HEK293 (cell line): ENCODE measurements at regions not wholly inside any gene's neighbourhood (a gene's known extent, or its start where the extent isn't known, plus 50 kb on each side); places are given as distances from the start of the nearest gene placed in this dataset.

Experiments
- CTCF ChIA-PET: fragments of 350-600 bp; formaldehyde crosslinking; extraction: SDS; loops from one replicate; lab custom pipeline; 2021; ENCODE audit warnings: antibody characterized with exemption; lab: Yijun Ruan, JAX
- POLR2A ChIA-PET: fragments of 300-600 bp; formaldehyde crosslinking; extraction: SDS; loops from one replicate; lab custom pipeline; 2020; ENCODE audit warnings: antibody characterized with exemption, inconsistent platforms; lab: Yijun Ruan, JAX
- H3K27ac ChIP-seq: fragments of 200-500 bp; sonication (Bioruptor generic); 2 replicates; pipeline ENCODE4 v1.5.1; 2014; ENCODE audit warnings: low read depth, low read length, control low read depth, inconsistent platforms; ENCODE audit errors: extremely low read depth
- H3K36me3 ChIP-seq, 2 experiments: fragments of 200-500 bp in 1 of 2; sonication (Bioruptor generic) in 1 of 2; 1 replicate in 1 of 2; 2 replicates in 1 of 2; pipeline ENCODE4 v1.5.1; 2014 to 2017; ENCODE audit warnings: inconsistent platforms in 2 of 2, low read length in 2 of 2; ENCODE audit not compliant: control insufficient read depth in 2 of 2, insufficient read depth in 1 of 2
- H3K4me1 ChIP-seq: fragments of 200-500 bp; sonication (Bioruptor generic); 2 replicates; pipeline ENCODE4 v1.5.1; 2014; ENCODE audit warnings: mild to moderate bottlenecking, low read length, inconsistent platforms; ENCODE audit not compliant: control insufficient read depth, insufficient read depth
- H3K4me3 ChIP-seq: 2 replicates; pipeline ENCODE4 v1.5.1; 2011; ENCODE audit warnings: low read depth, mild to moderate bottlenecking, control low read depth, low read length, moderate library complexity
- H3K9me3 ChIP-seq: fragments of 200-500 bp; sonication (Bioruptor generic); 2 replicates; pipeline ENCODE4 v1.5.1; 2014; ENCODE audit warnings: low read depth, low read length, inconsistent platforms; ENCODE audit not compliant: control insufficient read depth, insufficient read depth
- GLIS1 ChIP-seq: fragments of 450-650 bp; formaldehyde crosslinking; IDR thresholded peaks from 2 replicates; pipeline ENCODE4 v1.5.1; 2016; ENCODE audit warnings: missing biosample characterization, missing genetic modification characterization
- KLF7 ChIP-seq: fragments of 450-650 bp; formaldehyde crosslinking; IDR thresholded peaks from 2 replicates; pipeline ENCODE4 v1.5.1; 2016; ENCODE audit warnings: missing biosample characterization, missing genetic modification characterization, borderline replicate concordance
- KLF9 ChIP-seq: fragments of 450-650 bp; formaldehyde crosslinking; IDR thresholded peaks from 2 replicates; pipeline ENCODE4 v1.5.1; 2016; ENCODE audit warnings: missing biosample characterization, missing genetic modification characterization, low read depth
- ZBTB21 ChIP-seq: fragments of 450-650 bp; formaldehyde crosslinking; IDR thresholded peaks from 2 replicates; pipeline ENCODE4 v1.5.1; 2017; ENCODE audit warnings: missing biosample characterization, missing genetic modification characterization
- ZNF112 ChIP-seq: fragments of 450-650 bp; formaldehyde crosslinking; IDR thresholded peaks from 2 replicates; pipeline ENCODE4 v1.5.0; 2017; ENCODE audit warnings: missing biosample characterization, missing genetic modification characterization
- ZNF16 ChIP-seq: fragments of 450-650 bp; formaldehyde crosslinking; IDR thresholded peaks from 2 replicates; pipeline ENCODE4 v1.5.1; 2016; ENCODE audit warnings: low read depth, missing biosample characterization, missing genetic modification characterization
- ZNF266 ChIP-seq: fragments of 450-650 bp; formaldehyde crosslinking; IDR thresholded peaks from 2 replicates; pipeline ENCODE4 v1.5.1; 2016; ENCODE audit warnings: missing biosample characterization, missing genetic modification characterization, low read depth
- ZNF529 ChIP-seq: fragments of 450-650 bp; formaldehyde crosslinking; IDR thresholded peaks from 2 replicates; pipeline ENCODE4 v1.5.1; 2017; ENCODE audit warnings: missing genetic modification characterization, missing biosample characterization; ENCODE audit not compliant: insufficient replicate concordance
- ZNF600 ChIP-seq: fragments of 450-650 bp; formaldehyde crosslinking; IDR thresholded peaks from 2 replicates; pipeline ENCODE4 v1.5.1; 2016; ENCODE audit warnings: missing biosample characterization, missing genetic modification characterization
- ZNF629 ChIP-seq: fragments of 450-650 bp; formaldehyde crosslinking; IDR thresholded peaks from 2 replicates; pipeline ENCODE4 v1.5.1; 2017; ENCODE audit warnings: missing biosample characterization, missing genetic modification characterization
- ZNF76 ChIP-seq: fragments of 450-650 bp; formaldehyde crosslinking; IDR thresholded peaks from 2 replicates; pipeline ENCODE4; 2016; ENCODE audit warnings: low read depth, missing biosample characterization, missing genetic modification characterization, borderline replicate concordance
- ZNF785 ChIP-seq: fragments of 450-650 bp; formaldehyde crosslinking; IDR thresholded peaks from 2 replicates; pipeline ENCODE4 v1.5.1; 2016; ENCODE audit warnings: missing biosample characterization, missing genetic modification characterization
- TF ChIP-seq, protein P1 (sequence below): fragments of 450-650 bp; formaldehyde crosslinking; IDR thresholded peaks from 2 replicates; pipeline ENCODE4 v1.5.1; 2016; ENCODE audit warnings: missing biosample characterization, missing genetic modification characterization
- TF ChIP-seq, protein P2 (sequence below): fragments of 450-650 bp; formaldehyde crosslinking; IDR thresholded peaks from 2 replicates; pipeline ENCODE4 v1.5.1; 2016; ENCODE audit warnings: missing biosample characterization, missing genetic modification characterization
- TF ChIP-seq, protein P3 (sequence below): fragments of 450-650 bp; formaldehyde crosslinking; IDR thresholded peaks from 2 replicates; pipeline ENCODE4 v1.5.1; 2016; ENCODE audit warnings: missing biosample characterization, missing genetic modification characterization
- TF ChIP-seq, protein P4 (sequence below): fragments of 450-650 bp; formaldehyde crosslinking; IDR thresholded peaks from 2 replicates; pipeline ENCODE4 v1.5.1; 2017; ENCODE audit warnings: missing biosample characterization, missing genetic modification characterization
- TF ChIP-seq, protein P5 (sequence below): fragments of 450-650 bp; formaldehyde crosslinking; conservative IDR thresholded peaks from 2 replicates; pipeline ENCODE4 v1.5.1; 2016; ENCODE audit warnings: low read depth, missing biosample characterization, missing genetic modification characterization

DNA sequence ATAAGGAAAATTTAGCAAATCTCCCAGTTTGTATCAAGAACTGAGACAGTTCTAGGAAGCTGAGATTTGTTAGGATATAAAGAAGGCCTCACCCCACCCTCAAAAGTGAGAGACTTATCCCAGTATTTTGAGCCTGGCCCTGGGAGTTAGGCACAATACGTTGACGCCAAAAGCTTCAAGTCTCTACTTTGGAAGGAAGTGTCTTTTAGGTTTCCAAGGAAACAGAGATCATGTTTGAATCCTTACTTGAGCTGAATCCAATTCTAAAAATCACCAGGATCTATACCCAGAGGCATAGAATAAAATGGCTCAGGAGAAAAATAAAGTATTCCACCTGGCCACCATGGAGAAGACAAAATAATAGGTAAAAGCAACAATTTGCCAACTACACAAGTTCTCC lies 115.9 kb upstream of the NRG3 start:
- H3K27ac ChIP-seq: no peak overlapping the region
- H3K9me3 ChIP-seq: no peaks in the 10 kb centered on the region; the same call in 1 of the 2 replicates
- no peak overlapping the region for H3K4me3 ChIP-seq
- CTCF ChIA-PET: no interaction called here
- H3K4me1 ChIP-seq: no peaks in the 10 kb centered on the region
- H3K36me3 ChIP-seq: no peaks in the 10 kb centered on the region
- TF ChIP-seq, protein P1, sequence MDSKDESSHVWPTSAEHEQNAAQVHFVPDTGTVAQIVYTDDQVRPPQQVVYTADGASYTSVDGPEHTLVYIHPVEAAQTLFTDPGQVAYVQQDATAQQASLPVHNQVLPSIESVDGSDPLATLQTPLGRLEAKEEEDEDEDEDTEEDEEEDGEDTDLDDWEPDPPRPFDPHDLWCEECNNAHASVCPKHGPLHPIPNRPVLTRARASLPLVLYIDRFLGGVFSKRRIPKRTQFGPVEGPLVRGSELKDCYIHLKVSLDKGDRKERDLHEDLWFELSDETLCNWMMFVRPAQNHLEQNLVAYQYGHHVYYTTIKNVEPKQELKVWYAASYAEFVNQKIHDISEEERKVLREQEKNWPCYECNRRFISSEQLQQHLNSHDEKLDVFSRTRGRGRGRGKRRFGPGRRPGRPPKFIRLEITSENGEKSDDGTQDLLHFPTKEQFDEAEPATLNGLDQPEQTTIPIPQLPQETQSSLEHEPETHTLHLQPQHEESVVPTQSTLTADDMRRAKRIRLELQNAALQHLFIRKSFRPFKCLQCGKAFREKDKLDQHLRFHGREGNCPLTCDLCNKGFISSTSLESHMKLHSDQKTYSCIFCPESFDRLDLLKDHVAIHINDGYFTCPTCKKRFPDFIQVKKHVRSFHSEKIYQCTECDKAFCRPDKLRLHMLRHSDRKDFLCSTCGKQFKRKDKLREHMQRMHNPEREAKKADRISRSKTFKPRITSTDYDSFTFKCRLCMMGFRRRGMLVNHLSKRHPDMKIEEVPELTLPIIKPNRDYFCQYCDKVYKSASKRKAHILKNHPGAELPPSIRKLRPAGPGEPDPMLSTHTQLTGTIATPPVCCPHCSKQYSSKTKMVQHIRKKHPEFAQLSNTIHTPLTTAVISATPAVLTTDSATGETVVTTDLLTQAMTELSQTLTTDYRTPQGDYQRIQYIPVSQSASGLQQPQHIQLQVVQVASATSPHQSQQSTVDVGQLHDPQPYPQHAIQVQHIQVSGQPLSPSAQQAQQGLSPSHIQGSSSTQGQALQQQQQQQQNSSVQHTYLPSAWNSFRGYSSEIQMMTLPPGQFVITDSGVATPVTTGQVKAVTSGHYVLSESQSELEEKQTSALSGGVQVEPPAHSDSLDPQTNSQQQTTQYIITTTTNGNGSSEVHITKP (tag by site-specific recombination): no peak
- TF ChIP-seq ZNF16 (tag by site-specific recombination) (no peak), ZNF112 (tag by site-specific recombination) (no peak)
- TF ChIP-seq, protein P2, sequence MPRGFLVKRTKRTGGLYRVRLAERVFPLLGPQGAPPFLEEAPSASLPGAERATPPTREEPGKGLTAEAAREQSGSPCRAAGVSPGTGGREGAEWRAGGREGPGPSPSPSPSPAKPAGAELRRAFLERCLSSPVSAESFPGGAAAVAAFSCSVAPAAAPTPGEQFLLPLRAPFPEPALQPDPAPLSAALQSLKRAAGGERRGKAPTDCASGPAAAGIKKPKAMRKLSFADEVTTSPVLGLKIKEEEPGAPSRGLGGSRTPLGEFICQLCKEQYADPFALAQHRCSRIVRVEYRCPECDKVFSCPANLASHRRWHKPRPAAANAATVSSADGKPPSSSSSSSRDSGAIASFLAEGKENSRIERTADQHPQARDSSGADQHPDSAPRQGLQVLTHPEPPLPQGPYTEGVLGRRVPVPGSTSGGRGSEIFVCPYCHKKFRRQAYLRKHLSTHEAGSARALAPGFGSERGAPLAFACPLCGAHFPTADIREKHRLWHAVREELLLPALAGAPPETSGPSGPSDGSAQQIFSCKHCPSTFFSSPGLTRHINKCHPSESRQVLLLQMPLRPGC (tag by site-specific recombination): no peak
- POLR2A ChIA-PET: no interaction called here

DNA sequence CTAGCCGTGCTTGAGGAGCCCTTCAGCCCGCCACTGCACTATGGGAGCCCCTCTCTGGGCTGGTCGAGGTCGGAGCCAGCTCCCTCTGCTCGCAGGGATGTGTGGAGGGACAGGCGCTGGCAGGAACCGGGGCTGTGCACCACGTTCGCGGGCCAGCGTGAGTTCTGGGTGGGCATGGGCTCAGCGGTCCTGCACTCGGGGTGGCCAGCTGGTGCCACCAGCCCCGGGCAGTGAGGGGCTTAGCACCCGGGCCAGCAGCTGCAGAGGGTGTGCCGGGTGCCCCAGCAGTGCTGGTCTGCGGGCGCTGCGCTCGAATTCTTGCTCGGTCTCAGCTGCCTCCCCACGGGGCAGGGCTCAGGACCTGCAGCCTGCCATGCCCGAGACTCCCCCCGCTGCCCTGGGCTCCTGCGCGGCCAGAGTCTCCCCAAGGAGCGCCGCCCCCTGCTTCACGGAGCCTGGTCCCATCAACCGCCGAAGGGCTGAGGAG lies 90.8 kb upstream of the NRG3 start:
- H3K27ac ChIP-seq: no peak overlapping the region
- CTCF ChIA-PET: no interaction called here
- TF ChIP-seq KLF9 (tag by site-specific recombination): no peak
- TF ChIP-seq KLF7 (tag by site-specific recombination): no peak
- no peak for TF ChIP-seq ZNF529 (tag by site-specific recombination)
- TF ChIP-seq ZBTB21 (tag by site-specific recombination): no peak
- TF ChIP-seq ZNF600 (tag by site-specific recombination): no peak
- TF ChIP-seq ZNF785: no peak
- no peak for TF ChIP-seq ZNF76
- TF ChIP-seq, all 188 proteins: peak for 0
- no peaks in the 10 kb centered on the region for H3K36me3 ChIP-seq
- no peaks in the 10 kb centered on the region for H3K4me1 ChIP-seq
- no peak overlapping the region for H3K4me3 ChIP-seq
- no peaks in the 10 kb centered on the region for H3K9me3 ChIP-seq
- POLR2A ChIA-PET: no interaction called here

DNA sequence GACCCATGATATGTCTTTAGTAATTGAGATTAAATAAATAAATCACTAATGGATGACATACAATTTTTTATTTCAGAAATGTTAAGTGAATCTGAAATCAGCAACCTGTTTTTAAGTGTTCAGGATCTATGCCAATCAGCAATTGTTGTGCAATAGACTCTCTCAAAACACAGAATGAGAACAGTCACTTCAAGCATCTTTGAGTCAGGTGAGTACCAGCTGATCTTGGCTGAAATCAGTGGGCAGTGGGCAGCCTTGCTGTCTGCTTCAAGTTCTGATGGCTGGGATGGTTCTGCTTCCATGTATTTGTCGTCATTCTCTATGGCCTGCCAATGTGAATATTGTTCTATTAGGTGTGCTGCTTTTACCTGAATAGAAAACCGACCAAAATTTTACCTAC lies 82.3 kb upstream of the NRG3 start:
- POLR2A ChIA-PET: no interaction called here
- H3K36me3 ChIP-seq: no peaks in the 10 kb centered on the region
- no peaks in the 10 kb centered on the region for H3K4me1 ChIP-seq
- no peaks in the 10 kb centered on the region for H3K9me3 ChIP-seq
- H3K4me3 ChIP-seq: no peak overlapping the region
- CTCF ChIA-PET: interaction anchor here (0.7 kb wide), 1 partner anchor 867 kb away, joined by 3 read pairs; no protein-coding TSS in a partner anchor
- H3K27ac ChIP-seq: no peak overlapping the region
- TF ChIP-seq, protein P3, sequence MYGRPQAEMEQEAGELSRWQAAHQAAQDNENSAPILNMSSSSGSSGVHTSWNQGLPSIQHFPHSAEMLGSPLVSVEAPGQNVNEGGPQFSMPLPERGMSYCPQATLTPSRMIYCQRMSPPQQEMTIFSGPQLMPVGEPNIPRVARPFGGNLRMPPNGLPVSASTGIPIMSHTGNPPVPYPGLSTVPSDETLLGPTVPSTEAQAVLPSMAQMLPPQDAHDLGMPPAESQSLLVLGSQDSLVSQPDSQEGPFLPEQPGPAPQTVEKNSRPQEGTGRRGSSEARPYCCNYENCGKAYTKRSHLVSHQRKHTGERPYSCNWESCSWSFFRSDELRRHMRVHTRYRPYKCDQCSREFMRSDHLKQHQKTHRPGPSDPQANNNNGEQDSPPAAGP (tag by site-specific recombination): no peak
- TF ChIP-seq, protein P4, sequence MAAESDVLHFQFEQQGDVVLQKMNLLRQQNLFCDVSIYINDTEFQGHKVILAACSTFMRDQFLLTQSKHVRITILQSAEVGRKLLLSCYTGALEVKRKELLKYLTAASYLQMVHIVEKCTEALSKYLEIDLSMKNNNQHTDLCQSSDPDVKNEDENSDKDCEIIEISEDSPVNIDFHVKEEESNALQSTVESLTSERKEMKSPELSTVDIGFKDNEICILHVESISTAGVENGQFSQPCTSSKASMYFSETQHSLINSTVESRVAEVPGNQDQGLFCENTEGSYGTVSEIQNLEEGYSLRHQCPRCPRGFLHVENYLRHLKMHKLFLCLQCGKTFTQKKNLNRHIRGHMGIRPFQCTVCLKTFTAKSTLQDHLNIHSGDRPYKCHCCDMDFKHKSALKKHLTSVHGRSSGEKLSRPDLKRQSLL (tag by site-specific recombination): no peak
- TF ChIP-seq, protein P2 (tag by site-specific recombination): no peak
- TF ChIP-seq GLIS1: no peak
- no peak for TF ChIP-seq ZNF266 (tag by site-specific recombination)
- no peak for TF ChIP-seq ZNF629
- TF ChIP-seq, protein P5, sequence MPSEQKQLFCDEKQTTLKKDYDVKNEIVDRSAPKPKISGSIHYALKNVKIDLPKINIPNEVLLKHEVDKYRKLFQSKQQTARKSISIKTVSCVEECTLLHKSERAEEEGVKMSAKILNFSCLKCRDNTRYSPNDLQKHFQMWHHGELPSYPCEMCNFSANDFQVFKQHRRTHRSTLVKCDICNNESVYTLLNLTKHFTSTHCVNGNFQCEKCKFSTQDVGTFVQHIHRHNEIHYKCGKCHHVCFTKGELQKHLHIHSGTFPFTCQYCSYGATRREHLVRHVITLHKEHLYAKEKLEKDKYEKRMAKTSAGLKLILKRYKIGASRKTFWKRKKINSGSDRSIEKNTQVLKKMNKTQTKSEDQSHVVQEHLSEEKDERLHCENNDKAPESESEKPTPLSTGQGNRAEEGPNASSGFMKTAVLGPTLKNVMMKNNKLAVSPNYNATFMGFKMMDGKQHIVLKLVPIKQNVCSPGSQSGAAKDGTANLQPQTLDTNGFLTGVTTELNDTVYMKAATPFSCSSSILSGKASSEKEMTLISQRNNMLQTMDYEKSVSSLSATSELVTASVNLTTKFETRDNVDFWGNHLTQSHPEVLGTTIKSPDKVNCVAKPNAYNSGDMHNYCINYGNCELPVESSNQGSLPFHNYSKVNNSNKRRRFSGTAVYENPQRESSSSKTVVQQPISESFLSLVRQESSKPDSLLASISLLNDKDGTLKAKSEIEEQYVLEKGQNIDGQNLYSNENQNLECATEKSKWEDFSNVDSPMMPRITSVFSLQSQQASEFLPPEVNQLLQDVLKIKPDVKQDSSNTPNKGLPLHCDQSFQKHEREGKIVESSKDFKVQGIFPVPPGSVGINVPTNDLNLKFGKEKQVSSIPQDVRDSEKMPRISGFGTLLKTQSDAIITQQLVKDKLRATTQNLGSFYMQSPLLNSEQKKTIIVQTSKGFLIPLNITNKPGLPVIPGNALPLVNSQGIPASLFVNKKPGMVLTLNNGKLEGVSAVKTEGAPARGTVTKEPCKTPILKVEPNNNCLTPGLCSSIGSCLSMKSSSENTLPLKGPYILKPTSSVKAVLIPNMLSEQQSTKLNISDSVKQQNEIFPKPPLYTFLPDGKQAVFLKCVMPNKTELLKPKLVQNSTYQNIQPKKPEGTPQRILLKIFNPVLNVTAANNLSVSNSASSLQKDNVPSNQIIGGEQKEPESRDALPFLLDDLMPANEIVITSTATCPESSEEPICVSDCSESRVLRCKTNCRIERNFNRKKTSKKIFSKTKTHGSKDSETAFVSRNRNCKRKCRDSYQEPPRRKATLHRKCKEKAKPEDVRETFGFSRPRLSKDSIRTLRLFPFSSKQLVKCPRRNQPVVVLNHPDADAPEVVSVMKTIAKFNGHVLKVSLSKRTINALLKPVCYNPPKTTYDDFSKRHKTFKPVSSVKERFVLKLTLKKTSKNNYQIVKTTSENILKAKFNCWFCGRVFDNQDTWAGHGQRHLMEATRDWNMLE (tag by site-specific recombination): no peak
